ENCODE measurements at regions not wholly inside any gene's neighbourhood (a gene's known extent, or its start where the extent isn't known, plus 50 kb on each side); places are given as distances from the start of the nearest gene placed in this dataset.
A peak's percentile ranks its signal among the peaks of the same experiment; 100 is the strongest.

- H3K18ac ChIP-seq (ENCODE audit: low read depth in 1 of 2, low read length in 2 of 2): peak overlapping the region; percentile 37 to 70
- H3K36me3 ChIP-seq (ENCODE audit: control insufficient read depth in 1 of 2, insufficient read depth in 2 of 2, low read depth in 1 of 2, low read length in 2 of 2): no peaks in the 10 kb centered on the region
- H3K27ac ChIP-seq (ENCODE audit: low read length, poor library complexity, severe bottlenecking): no peak overlapping the region
- no peak overlapping the region for H2BK120ac ChIP-seq (ENCODE audit: low read depth, low read length)
- H3K27me3 ChIP-seq (ENCODE audit: control insufficient read depth in 1 of 2, insufficient read depth in 1 of 2, low read length in 2 of 2): no peaks in the 10 kb centered on the region
- DNase-seq: peak; percentile 92
- H2BK15ac ChIP-seq (ENCODE audit: low read depth, poor library complexity, severe bottlenecking): no peak overlapping the region
- H2AK5ac ChIP-seq (ENCODE audit: low read length, severe bottlenecking): no peak overlapping the region
- no peak overlapping the region for H2AFZ ChIP-seq (ENCODE audit: low read depth, low read length)
- peak overlapping the region; percentile 37 for H3K9ac ChIP-seq (ENCODE audit: low read length)
- no peak overlapping the region for H4K8ac ChIP-seq (ENCODE audit: low read length)
- H3K4me3 ChIP-seq (ENCODE audit: insufficient read depth in 1 of 2, low read depth in 1 of 2, low read length in 2 of 2): no peak overlapping the region
- 18% methylated on average over 3 of the region's 3 CpGs for WGBS
- H2BK5ac ChIP-seq (ENCODE audit: low read depth, low read length, poor library complexity, severe bottlenecking): no peak overlapping the region
- H3K9me3 ChIP-seq (ENCODE audit: control insufficient read depth, low read length): no peaks in the 10 kb centered on the region
- peaks cover 3% of the 10 kb centered on the region for H3K4me1 ChIP-seq (ENCODE audit: control insufficient read depth, insufficient read depth, low read depth, low read length)
- peak overlapping the region in 1 of 2 experiments; percentile 96 for H2BK12ac ChIP-seq (ENCODE audit: low read length in 2 of 2)
- no peak overlapping the region for H3K14ac ChIP-seq (ENCODE audit: low read length in 2 of 2)
- H3K4me2 ChIP-seq (ENCODE audit: low read length, poor library complexity, severe bottlenecking): no peak overlapping the region
- no peaks in the 10 kb centered on the region for H3K79me1 ChIP-seq (replicated peaks; ENCODE audit: low read length, poor library complexity, severe bottlenecking)
- H3K4ac ChIP-seq (ENCODE audit: low read depth in 1 of 2, low read length in 2 of 2): peak overlapping the region in 1 of 2 experiments; percentile 95
- peak overlapping the region in 1 of 2 experiments; percentile 69 for H3K23ac ChIP-seq (ENCODE audit: low read length in 2 of 2)
- no peak overlapping the region for H4K91ac ChIP-seq (ENCODE audit: low read length)
Observed at GRCh38 chr13:37446503-37446902, 152.1 kb downstream of the POSTN start.

- H2AK5ac ChIP-seq (ENCODE audit: low read length, severe bottlenecking): no peak overlapping the region
- no peaks in the 10 kb centered on the region for H3K9me3 ChIP-seq (ENCODE audit: control insufficient read depth, low read length)
- H3K4me1 ChIP-seq (ENCODE audit: control insufficient read depth, insufficient read depth, low read depth, low read length): peaks cover 3% of the 10 kb centered on the region
- no peak overlapping the region for H4K8ac ChIP-seq (ENCODE audit: low read length)
- H3K27me3 ChIP-seq (ENCODE audit: control insufficient read depth in 1 of 2, insufficient read depth in 1 of 2, low read length in 2 of 2): no peaks in the 10 kb centered on the region
- no peak overlapping the region for H3K4me3 ChIP-seq (ENCODE audit: insufficient read depth in 1 of 2, low read depth in 1 of 2, low read length in 2 of 2)
- H2BK12ac ChIP-seq (ENCODE audit: low read length in 2 of 2): peak overlapping the region in 1 of 2 experiments; percentile 88
- no peak overlapping the region for H3K14ac ChIP-seq (ENCODE audit: low read length in 2 of 2)
- no peak overlapping the region for H2AFZ ChIP-seq (ENCODE audit: low read depth, low read length)
- H3K4me2 ChIP-seq (ENCODE audit: low read length, poor library complexity, severe bottlenecking): no peak overlapping the region
- H3K79me1 ChIP-seq (replicated peaks; ENCODE audit: low read length, poor library complexity, severe bottlenecking): no peaks in the 10 kb centered on the region
- peak overlapping the region; percentile 13 for H2BK120ac ChIP-seq (ENCODE audit: low read depth, low read length)
- no peaks in the 10 kb centered on the region for H3K36me3 ChIP-seq (ENCODE audit: control insufficient read depth in 1 of 2, insufficient read depth in 2 of 2, low read depth in 1 of 2, low read length in 2 of 2)
- H3K4ac ChIP-seq (ENCODE audit: low read depth in 1 of 2, low read length in 2 of 2): peak overlapping the region in 1 of 2 experiments; percentile 61
- no peak overlapping the region for H3K27ac ChIP-seq (ENCODE audit: low read length, poor library complexity, severe bottlenecking)
- H3K9ac ChIP-seq (ENCODE audit: low read length): peak overlapping the region; percentile 46
- no peak overlapping the region for H4K91ac ChIP-seq (ENCODE audit: low read length)
- H3K18ac ChIP-seq (ENCODE audit: low read depth in 1 of 2, low read length in 2 of 2): peak overlapping the region in 1 of 2 experiments; percentile 54
- peak; percentile 68 for DNase-seq
- no peak overlapping the region for H3K23ac ChIP-seq (ENCODE audit: low read length in 2 of 2)
- no peak overlapping the region for H2BK5ac ChIP-seq (ENCODE audit: low read depth, low read length, poor library complexity, severe bottlenecking)
- H2BK15ac ChIP-seq (ENCODE audit: low read depth, poor library complexity, severe bottlenecking): no peak overlapping the region
- WGBS: 36% methylated on average over 1 of the region's 1 CpG
Observed at GRCh38 chr13:37443538-37443937, 155.0 kb downstream of the POSTN start.

- H3K79me1 ChIP-seq (replicated peaks; ENCODE audit: low read length, poor library complexity, severe bottlenecking): no peaks in the 10 kb centered on the region
- WGBS: no CpG with 5 or more reads among the region's 1 CpG
- H2AFZ ChIP-seq (ENCODE audit: low read depth, low read length): no peak overlapping the region
- H3K4me1 ChIP-seq (ENCODE audit: control insufficient read depth, insufficient read depth, low read depth, low read length): peaks cover 3% of the 10 kb centered on the region
- no peak overlapping the region for H3K4me3 ChIP-seq (ENCODE audit: insufficient read depth in 1 of 2, low read depth in 1 of 2, low read length in 2 of 2)
- H3K9ac ChIP-seq (ENCODE audit: low read length): peak overlapping the region; percentile 46
- H3K27me3 ChIP-seq (ENCODE audit: control insufficient read depth in 1 of 2, insufficient read depth in 1 of 2, low read length in 2 of 2): no peaks in the 10 kb centered on the region
- H3K23ac ChIP-seq (ENCODE audit: low read length in 2 of 2): no peak overlapping the region
- H3K36me3 ChIP-seq (ENCODE audit: control insufficient read depth in 1 of 2, insufficient read depth in 2 of 2, low read depth in 1 of 2, low read length in 2 of 2): no peaks in the 10 kb centered on the region
- H4K91ac ChIP-seq (ENCODE audit: low read length): no peak overlapping the region
- H2BK120ac ChIP-seq (ENCODE audit: low read depth, low read length): no peak overlapping the region
- H3K27ac ChIP-seq (ENCODE audit: low read length, poor library complexity, severe bottlenecking): no peak overlapping the region
- peak overlapping the region in 1 of 2 experiments; percentile 54 for H3K18ac ChIP-seq (ENCODE audit: low read depth in 1 of 2, low read length in 2 of 2)
- H3K14ac ChIP-seq (ENCODE audit: low read length in 2 of 2): no peak overlapping the region
- no peak overlapping the region for H3K4me2 ChIP-seq (ENCODE audit: low read length, poor library complexity, severe bottlenecking)
- H2BK12ac ChIP-seq (ENCODE audit: low read length in 2 of 2): no peak overlapping the region
- no peak overlapping the region for H2BK5ac ChIP-seq (ENCODE audit: low read depth, low read length, poor library complexity, severe bottlenecking)
- no peak overlapping the region for H2BK15ac ChIP-seq (ENCODE audit: low read depth, poor library complexity, severe bottlenecking)
- no peak overlapping the region for H2AK5ac ChIP-seq (ENCODE audit: low read length, severe bottlenecking)
- no peaks in the 10 kb centered on the region for H3K9me3 ChIP-seq (ENCODE audit: control insufficient read depth, low read length)
- H4K8ac ChIP-seq (ENCODE audit: low read length): no peak overlapping the region
- peak; percentile 49 for DNase-seq
- no peak overlapping the region for H3K4ac ChIP-seq (ENCODE audit: low read depth in 1 of 2, low read length in 2 of 2)
Observed at GRCh38 chr13:37442996-37443395, 155.6 kb downstream of the POSTN start.

GRCh38 chr13:37435881-37436280, 162.7 kb downstream of the POSTN start:
- Histone ChIP-seq H3K4me1 (ENCODE audit: control insufficient read depth, insufficient read depth, low read depth, low read length) (no peaks in the 10 kb centered on the region), H2AFZ (ENCODE audit: low read depth, low read length) (no peak overlapping the region), H3K27me3 (ENCODE audit: control insufficient read depth in 1 of 2, insufficient read depth in 1 of 2, low read length in 2 of 2) (no peaks in the 10 kb centered on the region), H3K27ac (ENCODE audit: low read length, poor library complexity, severe bottlenecking) (no peak overlapping the region), H2BK120ac (ENCODE audit: low read depth, low read length) (no peak overlapping the region), H3K4me2 (ENCODE audit: low read length, poor library complexity, severe bottlenecking) (no peak overlapping the region), H3K79me1 (replicated peaks; ENCODE audit: low read length, poor library complexity, severe bottlenecking) (no peaks in the 10 kb centered on the region), H2BK15ac (ENCODE audit: low read depth, poor library complexity, severe bottlenecking) (no peak overlapping the region), H4K8ac (ENCODE audit: low read length) (no peak overlapping the region), H2BK12ac (ENCODE audit: low read length in 2 of 2) (no peak overlapping the region), H2BK5ac (ENCODE audit: low read depth, low read length, poor library complexity, severe bottlenecking) (no peak overlapping the region), H3K4ac (ENCODE audit: low read depth in 1 of 2, low read length in 2 of 2) (no peak overlapping the region), H3K9ac (ENCODE audit: low read length) (no peak overlapping the region), H3K9me3 (ENCODE audit: control insufficient read depth, low read length) (no peaks in the 10 kb centered on the region), H3K23ac (ENCODE audit: low read length in 2 of 2) (no peak overlapping the region), H2AK5ac (ENCODE audit: low read length, severe bottlenecking) (no peak overlapping the region), H4K91ac (ENCODE audit: low read length) (no peak overlapping the region), H3K36me3 (ENCODE audit: control insufficient read depth in 1 of 2, insufficient read depth in 2 of 2, low read depth in 1 of 2, low read length in 2 of 2) (no peaks in the 10 kb centered on the region), H3K14ac (ENCODE audit: low read length in 2 of 2) (no peak overlapping the region), H3K4me3 (ENCODE audit: insufficient read depth in 1 of 2, low read depth in 1 of 2, low read length in 2 of 2) (no peak overlapping the region), H3K18ac (ENCODE audit: low read depth in 1 of 2, low read length in 2 of 2) (no peak overlapping the region)
- no CpG with 5 or more reads among the region's 1 CpG for WGBS
- DNase-seq: no peak
